ENCODE measurements at regions not wholly inside any gene's neighbourhood (a gene's known extent, or its start where the extent isn't known, plus 50 kb on each side); places are given as distances from the start of the nearest gene placed in this dataset.

GRCh38 chr2:16190446-16191270 lies 250.3 kb downstream of the MYCN start:
- TF ChIP-seq CTCF (conservative IDR thresholded peaks at IDR 0.05; ENCODE audit: low read depth, low read length) = no peak

DNA sequence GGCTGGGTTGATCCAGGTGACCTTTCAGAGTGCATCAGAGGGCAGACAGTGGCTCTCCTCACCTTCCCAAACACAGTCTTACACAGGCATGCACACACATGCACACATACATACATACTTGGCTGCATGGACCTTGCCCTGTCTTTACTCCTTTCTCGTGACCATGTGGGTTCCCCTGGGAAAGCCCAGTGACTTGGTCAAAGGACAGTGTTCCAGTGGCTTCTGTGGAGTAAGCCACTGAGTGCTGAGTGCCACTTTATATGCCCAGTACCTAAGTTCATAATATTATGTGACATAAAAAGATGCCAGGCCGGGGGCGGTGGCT lies 249.4 kb downstream of the MYCN start:
- no peak for DNase-seq (ENCODE audit: low read depth)
- no peak for TF ChIP-seq CTCF (conservative IDR thresholded peaks at IDR 0.05; ENCODE audit: low read depth, low read length)
- no peak overlapping the region for H3K4me3 ChIP-seq (ENCODE audit: low read depth, low read length)

More at GRCh38 chr2:16190446-16191270, 250.3 kb downstream of the MYCN start:
- DNase-seq (ENCODE audit: low read depth) = no peak
- H3K4me3 ChIP-seq (ENCODE audit: low read depth, low read length) = no peak overlapping the region

GRCh38 chr2:16189029-16189835 lies 248.9 kb downstream of the MYCN start:
- H3K4me3 ChIP-seq (ENCODE audit: low read depth, low read length) = no peak overlapping the region
- DNase-seq (ENCODE audit: low read depth) = no peak
- TF ChIP-seq CTCF (conservative IDR thresholded peaks at IDR 0.05; ENCODE audit: low read depth, low read length) = no peak

- TF ChIP-seq CTCF (conservative IDR thresholded peaks at IDR 0.05; ENCODE audit: low read depth, low read length) = no peak
- no peak overlapping the region for H3K4me3 ChIP-seq (ENCODE audit: low read depth, low read length)
- DNase-seq (ENCODE audit: low read depth) = no peak
Measured at GRCh38 chr2:16188261-16188890, 248.0 kb downstream of the MYCN start.

GRCh38 chr2:16187482-16187817 lies 247.1 kb downstream of the MYCN start:
- no peak for DNase-seq (ENCODE audit: low read depth)
- TF ChIP-seq CTCF (conservative IDR thresholded peaks at IDR 0.05; ENCODE audit: low read depth, low read length) = no peak
- no peak overlapping the region for H3K4me3 ChIP-seq (ENCODE audit: low read depth, low read length)

DNA sequence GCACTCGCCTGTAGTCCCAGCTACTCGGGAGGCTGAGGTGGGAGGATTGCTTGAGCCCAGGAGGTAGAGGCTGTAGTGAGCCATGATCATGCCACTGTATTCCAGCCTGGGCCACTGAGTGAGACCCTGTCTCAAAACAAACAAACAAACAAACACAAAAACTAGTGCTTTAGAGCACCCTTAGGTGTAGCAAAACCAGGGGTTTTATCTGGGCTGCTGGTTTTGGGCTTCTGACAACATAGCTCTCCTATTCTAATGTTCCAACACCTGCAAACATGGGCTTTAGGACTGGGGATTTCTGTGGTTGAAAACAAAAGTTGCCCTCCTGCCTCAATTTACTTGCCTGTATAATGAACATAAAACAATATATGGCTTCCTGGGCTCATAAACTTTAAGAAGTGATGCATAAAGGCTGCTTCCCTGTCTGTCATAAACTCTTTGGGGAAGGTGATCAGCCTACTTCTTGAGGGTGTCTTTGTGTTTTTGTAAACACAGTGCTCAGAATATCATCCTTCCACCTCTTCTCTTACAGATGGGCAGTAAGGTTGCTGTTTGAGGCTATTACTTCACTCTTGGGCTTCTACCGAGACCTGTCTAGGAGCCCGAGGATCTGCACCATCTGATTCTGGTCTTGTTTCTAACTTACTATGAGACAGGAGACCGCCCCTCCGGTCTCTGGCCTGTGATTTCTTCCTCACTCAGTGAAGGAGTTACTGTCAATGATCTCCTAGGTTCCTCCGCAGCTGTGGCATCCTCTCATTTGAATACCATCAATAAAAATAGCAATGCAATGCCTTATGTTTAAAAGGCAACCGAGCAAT lies 246.5 kb downstream of the MYCN start:
- no peak for TF ChIP-seq CTCF (conservative IDR thresholded peaks at IDR 0.05; ENCODE audit: low read depth, low read length)
- no peak overlapping the region for H3K4me3 ChIP-seq (ENCODE audit: low read depth, low read length)
- no peak for DNase-seq (ENCODE audit: low read depth)

All from choroid plexus epithelial cell (primary cell).